GM12801 (cell line): ENCODE measurements at regions not wholly inside any gene's neighbourhood (a gene's known extent, or its start where the extent isn't known, plus 50 kb on each side); places are given as distances from the start of the nearest gene placed in this dataset.

Experiments
- TF ChIP-seq, protein P1 (sequence below): IDR thresholded peaks from one replicate; pipeline ENCODE4 v1.5.1; 2011; ENCODE audit warnings: control low read depth; ENCODE audit not compliant: insufficient read length; ENCODE audit errors: extremely low read depth

DNA sequence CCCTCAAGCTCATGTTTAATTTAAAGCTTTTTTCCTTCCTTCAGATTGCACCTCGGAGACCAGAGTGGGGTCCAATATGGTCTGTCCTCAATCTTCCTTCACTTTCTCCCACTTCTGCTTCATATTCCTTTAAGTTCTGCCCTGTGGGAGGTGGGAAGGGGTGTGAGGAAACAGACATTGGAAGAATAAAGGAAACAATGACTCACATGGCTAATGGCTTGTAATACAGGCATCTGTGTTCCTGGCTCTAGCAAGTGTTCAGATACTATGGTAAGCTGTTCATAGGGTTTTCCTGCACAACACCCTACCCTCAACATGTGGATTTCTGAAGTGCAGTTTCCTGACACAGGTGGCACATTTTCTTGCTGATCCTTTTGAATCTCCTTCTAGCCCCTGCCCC is 209.5 kb downstream of the PIK3C3 start:
- TF ChIP-seq, protein P1, sequence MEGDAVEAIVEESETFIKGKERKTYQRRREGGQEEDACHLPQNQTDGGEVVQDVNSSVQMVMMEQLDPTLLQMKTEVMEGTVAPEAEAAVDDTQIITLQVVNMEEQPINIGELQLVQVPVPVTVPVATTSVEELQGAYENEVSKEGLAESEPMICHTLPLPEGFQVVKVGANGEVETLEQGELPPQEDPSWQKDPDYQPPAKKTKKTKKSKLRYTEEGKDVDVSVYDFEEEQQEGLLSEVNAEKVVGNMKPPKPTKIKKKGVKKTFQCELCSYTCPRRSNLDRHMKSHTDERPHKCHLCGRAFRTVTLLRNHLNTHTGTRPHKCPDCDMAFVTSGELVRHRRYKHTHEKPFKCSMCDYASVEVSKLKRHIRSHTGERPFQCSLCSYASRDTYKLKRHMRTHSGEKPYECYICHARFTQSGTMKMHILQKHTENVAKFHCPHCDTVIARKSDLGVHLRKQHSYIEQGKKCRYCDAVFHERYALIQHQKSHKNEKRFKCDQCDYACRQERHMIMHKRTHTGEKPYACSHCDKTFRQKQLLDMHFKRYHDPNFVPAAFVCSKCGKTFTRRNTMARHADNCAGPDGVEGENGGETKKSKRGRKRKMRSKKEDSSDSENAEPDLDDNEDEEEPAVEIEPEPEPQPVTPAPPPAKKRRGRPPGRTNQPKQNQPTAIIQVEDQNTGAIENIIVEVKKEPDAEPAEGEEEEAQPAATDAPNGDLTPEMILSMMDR = no peak

DNA sequence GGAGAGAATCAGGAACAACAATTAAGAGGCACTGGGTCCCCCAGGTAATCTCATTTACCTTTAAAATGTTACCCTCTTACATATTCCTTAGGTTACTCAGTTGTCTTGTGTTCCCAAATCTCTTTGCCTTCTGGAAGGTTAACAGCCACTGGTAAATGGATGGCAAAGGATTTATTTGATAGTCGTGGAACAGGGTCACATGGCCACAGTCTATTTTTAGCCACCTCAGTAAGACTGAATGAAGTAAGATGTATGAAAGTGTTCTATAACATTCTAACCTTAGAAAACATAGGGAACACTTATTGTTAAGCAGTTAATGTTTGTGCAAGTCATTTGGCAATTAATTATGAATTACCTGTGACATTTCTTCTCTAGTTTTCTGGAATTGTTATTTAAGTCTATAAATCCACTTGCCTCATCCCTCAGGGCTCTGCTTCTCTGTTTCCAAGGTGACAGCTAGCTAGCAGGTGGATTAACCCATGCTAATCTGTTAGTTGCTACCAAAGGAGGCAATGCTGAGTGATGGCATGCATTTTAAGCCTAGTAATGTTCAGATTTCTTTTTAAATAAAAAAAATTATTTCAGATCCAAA is 211.0 kb downstream of the PIK3C3 start:
- TF ChIP-seq, protein P1 = no peak

DNA sequence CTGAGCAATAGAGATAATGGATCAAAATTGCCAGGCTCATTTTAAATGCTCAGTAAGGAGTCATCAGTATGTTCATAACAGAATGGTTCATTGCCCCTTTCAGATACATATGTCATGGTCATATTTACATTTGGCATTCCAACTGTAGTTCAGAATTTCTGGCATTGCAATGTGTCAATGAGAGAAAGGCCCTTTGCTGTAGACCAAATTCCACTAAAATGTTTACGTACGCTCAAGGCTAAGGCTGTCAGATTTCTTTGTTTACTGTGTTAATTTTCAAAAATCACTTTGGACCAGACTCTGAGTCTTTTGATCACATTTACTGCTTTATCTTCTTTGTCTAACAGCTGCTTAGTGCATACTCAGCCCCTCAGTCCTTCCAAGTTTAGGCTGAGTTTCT is 213.5 kb downstream of the PIK3C3 start:
- TF ChIP-seq, protein P1 = no peak

DNA sequence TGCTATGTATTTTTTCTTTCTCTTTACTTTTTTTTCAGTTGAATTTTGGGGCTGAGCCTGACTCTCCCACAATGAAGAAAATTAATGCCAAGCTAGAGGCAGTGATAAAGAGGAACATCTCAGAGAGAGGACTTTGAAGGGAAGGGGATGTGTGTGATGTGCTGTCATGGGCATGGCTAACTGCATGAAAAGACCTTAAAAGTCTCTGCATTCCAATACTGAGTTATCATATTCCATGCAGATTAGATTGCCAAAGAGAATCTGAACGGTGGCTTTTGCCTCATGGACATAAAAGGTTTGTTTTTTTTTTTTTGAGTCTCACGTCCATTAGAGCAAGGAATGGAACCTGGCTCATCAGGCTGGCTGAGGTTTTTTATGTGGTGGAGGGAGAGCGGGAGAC is 213.9 kb downstream of the PIK3C3 start:
- TF ChIP-seq, protein P1 = no peak

DNA sequence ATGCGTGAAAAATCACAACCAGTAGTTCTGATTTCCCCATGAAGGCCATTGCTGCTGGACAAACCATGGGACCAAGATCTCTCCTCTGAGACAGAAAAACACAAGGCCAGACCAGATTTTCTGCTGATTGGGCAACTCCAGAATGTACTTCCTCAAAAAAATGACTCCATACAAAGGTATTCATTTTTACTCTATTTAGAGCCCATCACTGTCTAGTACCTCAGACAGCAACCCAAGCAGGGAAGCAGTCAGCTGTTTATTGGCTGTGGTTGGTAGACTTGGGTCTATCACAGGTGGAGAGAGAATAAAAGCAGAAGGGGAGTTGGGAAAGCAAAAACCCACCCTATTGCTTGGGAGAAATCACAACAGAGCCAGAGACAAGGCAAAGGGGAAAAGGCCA is 219.9 kb downstream of the PIK3C3 start:
- TF ChIP-seq, protein P1 = no peak

DNA sequence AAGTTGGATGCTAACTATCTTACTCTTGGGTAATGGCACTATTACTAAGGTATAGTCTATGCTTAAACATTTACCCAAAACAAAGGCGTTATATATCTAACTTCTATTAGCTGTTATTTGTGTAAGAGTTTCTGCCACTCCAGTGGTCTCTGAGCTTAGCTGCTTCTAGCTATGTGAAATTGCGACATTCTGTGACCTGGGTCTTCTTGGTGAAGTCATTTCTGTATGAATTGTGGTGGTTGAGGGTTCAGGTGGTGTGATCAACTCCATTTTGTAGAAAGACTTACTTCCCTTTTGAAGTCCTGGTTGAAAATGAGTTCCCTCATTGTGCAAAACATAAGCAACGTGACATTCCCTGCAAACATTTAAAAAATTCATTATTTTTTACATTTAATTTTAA is 221.6 kb downstream of the PIK3C3 start:
- TF ChIP-seq, protein P1 = no peak

DNA sequence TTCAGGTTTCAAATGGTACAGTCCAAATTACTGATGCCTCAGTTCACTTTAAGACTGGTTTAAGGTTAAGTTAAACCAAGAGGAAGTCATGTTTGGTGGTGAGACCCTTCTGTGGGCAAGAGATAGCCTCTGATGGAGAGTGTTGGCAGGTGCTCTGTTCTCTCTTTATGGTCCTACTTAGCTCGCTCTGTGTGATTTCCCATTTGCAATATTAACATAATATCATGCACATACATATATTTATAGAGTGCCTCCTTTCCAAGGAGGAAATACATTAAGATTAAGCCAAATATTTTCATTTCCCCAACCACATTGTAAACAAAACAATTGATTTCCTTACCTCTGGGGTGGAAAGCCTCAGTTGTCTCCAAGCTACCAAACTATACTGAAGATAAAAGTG is 222.4 kb downstream of the PIK3C3 start:
- TF ChIP-seq, protein P1 = no peak
